Dendritic cell treated with granulocyte-macrophage colony-stimulating factor and Interleukin-4, amounts not matched to agents 40 ng/mL and 50 ng/mL, for 4 days (primary cell): ENCODE measurements at regions not wholly inside any gene's neighbourhood (a gene's known extent, or its start where the extent isn't known, plus 50 kb on each side); places are given as distances from the start of the nearest gene placed in this dataset.

Experiments used
- H3K27ac Mint-ChIP-seq: one replicate; pipeline ENCODE4 v1.8.0; 2022; ENCODE audit warnings: mild to moderate bottlenecking, mixed read lengths
- H3K27me3 Mint-ChIP-seq: one replicate; pipeline ENCODE4 v1.8.0; 2022; ENCODE audit warnings: mild to moderate bottlenecking, mixed read lengths
- H3K36me3 Mint-ChIP-seq: one replicate; pipeline ENCODE4 v1.8.0; 2022; ENCODE audit warnings: low read depth, mixed read lengths
- H3K4me1 Mint-ChIP-seq: one replicate; pipeline ENCODE4 v1.8.0; 2022; ENCODE audit warnings: low read depth, mixed read lengths
- H3K4me3 Mint-ChIP-seq: one replicate; pipeline ENCODE4 v1.8.0; 2022; ENCODE audit warnings: mild to moderate bottlenecking, moderate library complexity, mixed read lengths
- H3K9me3 Mint-ChIP-seq: one replicate; pipeline ENCODE4 v1.8.0; 2022; ENCODE audit warnings: mixed read lengths
- intact Hi-C: fragments of 100-400 bp; cut with micrococcal nuclease; formaldehyde crosslinking; loops from one replicate; pipeline ENCODE4 v1.15.0; 2022

GRCh38 chr4:124483048-124483906, 229.3 kb downstream of the ANKRD50 start:
- no peaks in the 10 kb centered on the region for H3K4me1 Mint-ChIP-seq

GRCh38 chr4:124484008-124484407, 228.5 kb downstream of the ANKRD50 start:
- no peaks in the 10 kb centered on the region for H3K4me1 Mint-ChIP-seq
- no peak overlapping the region for H3K4me3 Mint-ChIP-seq
- no peaks in the 10 kb centered on the region for H3K27me3 Mint-ChIP-seq
- no peaks in the 10 kb centered on the region for H3K36me3 Mint-ChIP-seq
- no peak overlapping the region for H3K27ac Mint-ChIP-seq
- no peaks in the 10 kb centered on the region for H3K9me3 Mint-ChIP-seq
- intact Hi-C loops: no loop called here

More at GRCh38 chr4:124483048-124483906, 229.3 kb downstream of the ANKRD50 start:
- Mint-ChIP-seq H3K27me3 (no peaks in the 10 kb centered on the region), H3K36me3 (no peaks in the 10 kb centered on the region), H3K9me3 (no peaks in the 10 kb centered on the region), H3K4me3 (no peak overlapping the region), H3K27ac (no peak overlapping the region)
- intact Hi-C loops: no loop called here

DNA sequence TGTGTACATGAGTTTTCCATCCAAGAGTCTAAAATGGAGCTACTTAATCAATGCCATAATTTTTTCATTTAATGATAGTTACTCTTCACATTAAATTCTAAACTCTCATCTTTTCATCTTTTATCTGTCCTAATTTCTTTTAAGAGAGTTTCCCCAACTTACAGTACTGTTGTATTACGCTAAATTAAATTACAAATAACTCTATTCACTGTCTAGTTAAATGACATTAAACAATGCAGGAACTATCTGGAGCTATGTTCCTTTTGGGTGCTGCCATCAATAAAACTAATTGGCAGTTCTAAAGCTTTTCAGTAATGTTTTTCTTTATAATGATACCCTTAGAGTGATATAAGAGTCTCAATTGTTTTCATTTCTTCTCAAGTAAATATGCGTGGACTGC, 227.6 kb downstream of the ANKRD50 start:
- Mint-ChIP-seq H3K27me3 (no peaks in the 10 kb centered on the region), H3K4me1 (no peaks in the 10 kb centered on the region)
- intact Hi-C loops: no loop called here

GRCh38 chr4:124486423-124486822, 226.1 kb downstream of the ANKRD50 start:
- Mint-ChIP-seq H3K27ac (no peak overlapping the region), H3K36me3 (no peaks in the 10 kb centered on the region), H3K4me3 (no peak overlapping the region), H3K27me3 (no peaks in the 10 kb centered on the region), H3K9me3 (peaks cover 9% of the 10 kb centered on the region), H3K4me1 (no peaks in the 10 kb centered on the region)
- intact Hi-C loops: no loop called here

More for the DNA sequence above, 227.6 kb downstream of the ANKRD50 start:
- no peaks in the 10 kb centered on the region for H3K9me3 Mint-ChIP-seq
- H3K4me3 Mint-ChIP-seq: no peak overlapping the region
- H3K36me3 Mint-ChIP-seq: no peaks in the 10 kb centered on the region
- no peak overlapping the region for H3K27ac Mint-ChIP-seq

- Mint-ChIP-seq H3K4me3 (no peak overlapping the region), H3K9me3 (peaks cover 9% of the 10 kb centered on the region), H3K27me3 (no peaks in the 10 kb centered on the region), H3K4me1 (no peaks in the 10 kb centered on the region), H3K36me3 (no peaks in the 10 kb centered on the region), H3K27ac (no peak overlapping the region)
- intact Hi-C loops: no loop called here
Measured at GRCh38 chr4:124487651-124488050, 224.9 kb downstream of the ANKRD50 start.

GRCh38 chr4:124491361-124492145, 221.0 kb downstream of the ANKRD50 start:
- no peaks in the 10 kb centered on the region for H3K4me1 Mint-ChIP-seq
- intact Hi-C loops: no loop called here
- H3K27me3 Mint-ChIP-seq: no peaks in the 10 kb centered on the region
- H3K9me3 Mint-ChIP-seq: peaks cover 9% of the 10 kb centered on the region
- no peak overlapping the region for H3K4me3 Mint-ChIP-seq
- no peak overlapping the region for H3K27ac Mint-ChIP-seq
- no peaks in the 10 kb centered on the region for H3K36me3 Mint-ChIP-seq

DNA sequence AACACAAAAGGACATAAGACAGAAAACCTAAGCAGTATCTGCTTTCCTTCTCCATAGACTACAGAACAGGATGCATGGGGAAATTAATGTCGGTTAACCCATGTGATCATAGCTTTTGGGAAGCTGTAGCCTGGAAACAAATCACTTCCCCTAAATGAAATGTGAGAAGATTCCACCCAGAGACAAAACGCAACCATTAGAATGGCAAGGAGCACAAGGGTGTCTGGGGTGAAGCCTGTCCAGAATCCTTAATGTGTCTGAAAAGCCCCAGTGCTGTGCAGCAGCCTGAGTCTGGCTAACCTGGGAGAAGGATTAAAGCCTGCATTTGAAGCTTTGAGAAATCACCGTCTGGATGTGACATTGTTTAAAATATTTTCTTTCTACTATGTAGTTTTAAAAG, 213.3 kb downstream of the ANKRD50 start:
- H3K27ac Mint-ChIP-seq: no peak overlapping the region

GRCh38 chr4:124501576-124501975, 211.0 kb downstream of the ANKRD50 start:
- Mint-ChIP-seq H3K27me3 (no peaks in the 10 kb centered on the region), H3K36me3 (no peaks in the 10 kb centered on the region), H3K27ac (no peak overlapping the region), H3K9me3 (no peaks in the 10 kb centered on the region), H3K4me3 (no peak overlapping the region), H3K4me1 (no peaks in the 10 kb centered on the region)
- intact Hi-C loops: no loop called here

More for the DNA sequence above, 213.3 kb downstream of the ANKRD50 start:
- no peaks in the 10 kb centered on the region for H3K9me3 Mint-ChIP-seq
- H3K36me3 Mint-ChIP-seq: no peaks in the 10 kb centered on the region
- intact Hi-C loops: no loop called here
- no peaks in the 10 kb centered on the region for H3K27me3 Mint-ChIP-seq
- no peaks in the 10 kb centered on the region for H3K4me1 Mint-ChIP-seq
- no peak overlapping the region for H3K4me3 Mint-ChIP-seq

DNA sequence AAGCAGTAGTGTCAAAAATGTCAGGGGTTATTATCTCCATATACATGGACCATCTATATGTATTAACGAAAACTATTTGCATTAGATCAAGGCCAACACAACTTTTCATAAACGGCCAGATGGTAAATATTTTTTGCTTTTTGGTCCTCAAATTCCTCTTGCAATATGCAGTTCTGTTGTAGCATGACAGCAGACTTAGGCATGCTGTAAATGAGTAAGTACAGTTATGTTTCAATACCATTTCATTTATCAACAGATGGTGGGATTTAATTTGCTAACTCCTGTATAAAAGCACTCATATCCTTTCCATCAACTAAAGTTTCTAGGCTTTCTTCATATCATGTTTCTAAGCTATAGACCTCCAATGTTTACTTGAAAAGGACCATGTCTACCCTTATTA, 208.1 kb downstream of the ANKRD50 start:
- no peaks in the 10 kb centered on the region for H3K9me3 Mint-ChIP-seq
- intact Hi-C loops: no loop called here

GRCh38 chr4:124505211-124505610, 207.3 kb downstream of the ANKRD50 start:
- Mint-ChIP-seq H3K27ac (no peak overlapping the region), H3K9me3 (no peaks in the 10 kb centered on the region), H3K36me3 (no peaks in the 10 kb centered on the region), H3K27me3 (no peaks in the 10 kb centered on the region), H3K4me3 (no peak overlapping the region), H3K4me1 (no peaks in the 10 kb centered on the region)
- intact Hi-C loops: no loop called here

More for the DNA sequence above, 208.1 kb downstream of the ANKRD50 start:
- Mint-ChIP-seq H3K4me3 (no peak overlapping the region), H3K27me3 (no peaks in the 10 kb centered on the region), H3K36me3 (no peaks in the 10 kb centered on the region), H3K27ac (no peak overlapping the region), H3K4me1 (no peaks in the 10 kb centered on the region)

DNA sequence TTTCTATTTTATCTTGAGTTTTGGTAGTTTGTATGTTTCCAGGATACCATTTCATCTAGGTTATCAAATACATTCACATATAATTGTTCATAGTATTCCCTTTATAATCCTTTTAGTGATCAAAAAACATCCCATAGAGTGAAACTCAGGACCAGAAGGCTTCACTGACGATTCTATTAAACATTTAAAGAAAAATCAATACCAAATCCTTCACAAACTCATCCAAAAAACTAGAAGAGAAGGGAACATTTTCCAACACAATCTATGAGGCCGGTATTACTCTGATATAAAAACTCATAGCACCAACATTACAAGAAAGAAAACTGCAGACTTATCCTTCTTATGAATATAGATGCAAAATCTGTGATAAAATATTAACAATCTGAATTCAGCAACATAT, 203.4 kb downstream of the ANKRD50 start:
- Mint-ChIP-seq H3K27me3 (no peaks in the 10 kb centered on the region), H3K27ac (no peak overlapping the region), H3K4me1 (no peaks in the 10 kb centered on the region), H3K36me3 (no peaks in the 10 kb centered on the region), H3K9me3 (no peaks in the 10 kb centered on the region), H3K4me3 (no peak overlapping the region)
- intact Hi-C loops: no loop called here

GRCh38 chr4:124514588-124514987, 197.9 kb downstream of the ANKRD50 start:
- no peaks in the 10 kb centered on the region for H3K4me1 Mint-ChIP-seq
- H3K4me3 Mint-ChIP-seq: no peak overlapping the region
- no peaks in the 10 kb centered on the region for H3K9me3 Mint-ChIP-seq
- intact Hi-C loops: no loop called here
- no peaks in the 10 kb centered on the region for H3K36me3 Mint-ChIP-seq
- no peaks in the 10 kb centered on the region for H3K27me3 Mint-ChIP-seq
- H3K27ac Mint-ChIP-seq: no peak overlapping the region

DNA sequence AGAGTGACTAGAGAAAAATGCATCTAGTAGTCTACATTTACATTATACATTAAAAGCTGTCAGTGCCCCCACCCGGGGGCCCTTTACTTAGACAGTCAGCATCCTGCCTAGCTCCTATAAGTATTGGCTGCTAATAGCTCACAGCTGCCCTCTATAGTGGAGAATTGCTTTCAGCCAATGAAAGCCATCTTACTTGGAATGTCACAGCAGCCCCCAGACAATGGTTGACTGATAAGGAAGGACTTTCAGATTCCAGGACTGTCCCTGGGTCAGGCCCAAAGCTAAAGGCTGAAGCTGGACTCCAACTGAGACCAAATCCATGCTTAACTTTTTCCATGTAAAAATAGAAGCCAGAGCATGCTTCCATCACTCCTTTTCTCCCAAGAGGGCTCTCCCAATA, 196.9 kb downstream of the ANKRD50 start:
- H3K27ac Mint-ChIP-seq: no peak overlapping the region
- no peaks in the 10 kb centered on the region for H3K4me1 Mint-ChIP-seq
- H3K4me3 Mint-ChIP-seq: no peak overlapping the region
- H3K27me3 Mint-ChIP-seq: peaks cover 3% of the 10 kb centered on the region
- intact Hi-C loops: no loop called here
- H3K9me3 Mint-ChIP-seq: no peaks in the 10 kb centered on the region
- no peaks in the 10 kb centered on the region for H3K36me3 Mint-ChIP-seq

DNA sequence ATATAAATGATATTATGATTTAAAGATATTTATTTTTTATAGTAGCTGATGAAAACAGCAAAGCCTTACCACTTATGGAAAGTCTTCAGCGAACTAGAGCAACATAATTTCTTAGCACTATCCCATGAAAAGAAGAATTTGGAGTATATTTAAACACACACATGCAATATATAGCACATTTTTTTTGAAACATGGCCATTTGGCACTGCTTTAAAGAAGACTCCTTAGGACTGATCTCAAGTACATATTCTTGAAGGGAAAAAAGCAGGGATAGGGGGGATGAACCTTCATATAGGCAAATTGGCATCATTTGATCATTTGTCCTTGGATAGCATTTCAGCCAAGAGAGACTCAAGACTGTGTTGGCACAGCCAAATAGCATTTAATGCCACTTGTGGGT, 193.3 kb downstream of the ANKRD50 start:
- Mint-ChIP-seq H3K27me3 (peaks cover 3% of the 10 kb centered on the region), H3K9me3 (no peaks in the 10 kb centered on the region), H3K36me3 (no peaks in the 10 kb centered on the region), H3K4me3 (no peak overlapping the region), H3K4me1 (no peaks in the 10 kb centered on the region), H3K27ac (no peak overlapping the region)
- intact Hi-C loops: no loop called here
